GM12874 (cell line): ENCODE measurements at regions not wholly inside any gene's neighbourhood (a gene's known extent, or its start where the extent isn't known, plus 50 kb on each side); places are given as distances from the start of the nearest gene placed in this dataset.
A peak's percentile ranks its signal among the peaks of the same experiment; 100 is the strongest.

ENCODE experiments used
- TF ChIP-seq, protein P1 (sequence below): IDR thresholded peaks from 2 replicates; pipeline ENCODE4 v1.5.1; 2011; ENCODE audit warnings: low read depth, mild to moderate bottlenecking, control low read depth, low read length, moderate library complexity; ENCODE audit not compliant: insufficient read depth

DNA sequence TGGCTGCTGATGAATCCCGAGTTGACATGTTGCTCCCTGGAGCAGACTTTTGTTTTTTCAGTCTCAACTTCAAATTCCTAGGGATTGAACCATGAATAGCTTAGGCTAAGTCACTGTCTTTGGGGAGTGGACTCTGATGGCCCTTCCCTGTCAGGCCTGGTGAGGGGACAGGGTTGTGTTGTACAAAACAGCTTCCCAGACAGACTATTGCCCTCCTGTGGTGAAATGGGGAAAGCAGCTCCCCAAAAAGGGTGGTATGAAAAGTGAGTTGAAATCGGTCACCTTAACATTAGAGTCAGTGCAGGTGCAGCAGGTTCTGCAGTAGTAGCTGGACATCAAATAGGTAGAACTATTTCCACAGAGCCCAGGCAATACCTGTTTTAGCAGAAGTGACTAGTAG lies 775.6 kb downstream of the ROBO2 start:
- TF ChIP-seq, protein P1, sequence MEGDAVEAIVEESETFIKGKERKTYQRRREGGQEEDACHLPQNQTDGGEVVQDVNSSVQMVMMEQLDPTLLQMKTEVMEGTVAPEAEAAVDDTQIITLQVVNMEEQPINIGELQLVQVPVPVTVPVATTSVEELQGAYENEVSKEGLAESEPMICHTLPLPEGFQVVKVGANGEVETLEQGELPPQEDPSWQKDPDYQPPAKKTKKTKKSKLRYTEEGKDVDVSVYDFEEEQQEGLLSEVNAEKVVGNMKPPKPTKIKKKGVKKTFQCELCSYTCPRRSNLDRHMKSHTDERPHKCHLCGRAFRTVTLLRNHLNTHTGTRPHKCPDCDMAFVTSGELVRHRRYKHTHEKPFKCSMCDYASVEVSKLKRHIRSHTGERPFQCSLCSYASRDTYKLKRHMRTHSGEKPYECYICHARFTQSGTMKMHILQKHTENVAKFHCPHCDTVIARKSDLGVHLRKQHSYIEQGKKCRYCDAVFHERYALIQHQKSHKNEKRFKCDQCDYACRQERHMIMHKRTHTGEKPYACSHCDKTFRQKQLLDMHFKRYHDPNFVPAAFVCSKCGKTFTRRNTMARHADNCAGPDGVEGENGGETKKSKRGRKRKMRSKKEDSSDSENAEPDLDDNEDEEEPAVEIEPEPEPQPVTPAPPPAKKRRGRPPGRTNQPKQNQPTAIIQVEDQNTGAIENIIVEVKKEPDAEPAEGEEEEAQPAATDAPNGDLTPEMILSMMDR = 0 out of 2 replicates have a peak, but pooled peaks have one; percentile 1

- TF ChIP-seq, protein P1 = no peak
Observed at GRCh38 chr3:77816366-77816765, 776.5 kb downstream of the ROBO2 start.

- TF ChIP-seq, protein P1 = no peak
Observed at GRCh38 chr3:77825001-77825827, 785.3 kb downstream of the ROBO2 start.

GRCh38 chr3:77835921-77836320 lies 796.0 kb downstream of the ROBO2 start:
- TF ChIP-seq, protein P1 = no peak

DNA sequence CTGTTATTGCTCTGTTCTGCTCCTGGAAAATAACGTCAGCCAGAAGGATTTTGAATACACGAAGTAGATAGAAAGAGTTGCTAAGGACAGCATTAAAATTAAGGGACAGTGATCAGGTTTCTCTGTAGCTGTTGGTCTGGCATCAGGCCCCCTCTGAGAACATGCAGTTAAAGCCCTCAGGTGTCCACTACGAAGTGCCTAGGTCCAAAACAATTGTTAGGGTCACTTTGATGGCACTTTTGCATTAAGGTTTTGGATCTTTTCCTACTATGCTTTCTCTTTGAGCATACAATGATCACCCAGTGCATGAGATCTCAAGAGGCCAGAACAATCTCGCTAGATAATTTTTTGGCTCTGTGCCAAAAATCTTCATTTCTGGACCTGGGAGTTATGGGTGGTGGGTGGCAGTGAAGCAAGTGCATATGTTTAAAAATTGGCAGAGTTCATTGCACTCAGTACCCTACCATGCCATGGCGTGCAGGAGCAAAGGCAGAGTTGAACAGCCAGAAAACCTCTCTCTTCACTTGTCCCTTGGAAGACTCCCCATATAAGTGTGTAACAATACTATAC lies 797.6 kb downstream of the ROBO2 start:
- TF ChIP-seq, protein P1 = no peak

GRCh38 chr3:77859156-77859555 lies 819.3 kb downstream of the ROBO2 start:
- TF ChIP-seq, protein P1 = no peak

- TF ChIP-seq, protein P1 = no peak
Observed at GRCh38 chr3:77868725-77869124, 828.8 kb downstream of the ROBO2 start.
